ENCODE measurements at regions not wholly inside any gene's neighbourhood (a gene's known extent, or its start where the extent isn't known, plus 50 kb on each side); places are given as distances from the start of the nearest gene placed in this dataset.

DNA sequence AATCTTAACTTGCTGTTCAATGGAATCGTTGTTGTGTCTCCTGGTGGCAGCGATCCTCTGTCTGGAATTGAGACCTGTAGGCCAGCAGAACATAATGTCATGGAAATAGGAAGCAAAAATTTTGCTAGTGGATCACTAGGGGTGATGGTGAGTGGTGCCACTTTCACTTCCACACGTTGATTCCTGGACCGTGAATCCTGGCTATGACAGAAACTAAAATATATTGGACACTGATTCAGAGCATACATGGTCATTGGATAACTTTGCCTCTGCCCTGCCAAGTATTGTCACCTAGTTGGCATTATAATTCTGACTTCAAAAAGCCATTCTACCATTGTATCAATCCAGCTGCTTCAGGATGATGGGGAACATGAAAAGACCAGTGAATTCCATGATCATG lies 353.2 kb downstream of the IRX1 start:
- no peak for DNase-seq

DNA sequence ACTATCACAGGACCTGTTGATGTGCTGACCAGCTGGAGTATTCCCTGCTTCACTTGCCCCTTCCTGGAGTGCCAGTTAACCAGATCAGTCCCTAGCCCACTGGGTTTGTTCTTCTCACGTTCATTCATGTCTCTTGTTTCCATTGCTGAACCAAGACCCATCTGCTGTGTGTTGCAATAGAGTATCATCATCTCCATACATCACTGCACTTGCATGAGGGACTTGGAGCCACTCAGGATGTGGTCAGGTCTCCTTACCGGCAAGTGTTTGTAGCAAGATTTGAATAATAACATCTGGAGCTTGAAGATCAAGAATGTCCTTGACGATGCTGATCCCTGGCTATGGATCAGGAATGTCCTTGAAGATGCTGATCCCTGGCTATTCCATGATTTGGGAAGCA lies 358.6 kb downstream of the IRX1 start:
- no peak for DNase-seq

DNA sequence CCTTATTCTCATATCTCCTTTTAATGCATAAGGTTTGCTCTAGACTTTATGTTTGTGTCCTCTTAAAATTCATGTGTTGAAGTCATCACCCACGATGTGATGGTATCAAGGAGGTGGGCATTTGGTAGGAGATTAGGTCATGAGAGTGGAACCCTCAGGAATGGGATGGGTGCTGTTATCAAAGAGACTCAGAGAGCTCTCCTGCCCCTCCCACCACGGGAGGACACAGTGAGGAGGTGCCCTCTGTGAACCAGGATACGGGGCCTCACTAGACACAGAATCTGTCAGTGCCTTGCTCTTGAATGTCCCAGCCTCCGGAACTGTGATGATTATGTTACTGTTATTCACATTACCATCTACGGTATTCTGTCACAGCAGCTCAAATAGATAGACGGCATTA lies 359.0 kb downstream of the IRX1 start:
- DNase-seq = no peak

DNA sequence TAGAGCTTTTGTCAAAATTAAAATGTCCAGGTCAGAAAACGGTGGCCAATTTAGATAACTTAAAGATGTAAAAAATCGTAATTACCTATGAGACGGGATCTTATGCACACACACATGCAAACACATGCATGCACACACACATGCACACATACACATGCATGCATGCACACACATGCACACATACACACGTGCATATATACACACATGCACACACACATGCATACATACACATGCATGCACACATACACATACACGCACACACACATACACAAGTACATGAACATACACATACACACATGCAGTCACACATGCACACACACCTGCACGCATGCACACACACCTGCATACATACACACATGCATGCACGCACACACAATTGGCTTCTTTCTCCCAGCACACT lies 362.0 kb downstream of the IRX1 start:
- DNase-seq = no peak

DNA sequence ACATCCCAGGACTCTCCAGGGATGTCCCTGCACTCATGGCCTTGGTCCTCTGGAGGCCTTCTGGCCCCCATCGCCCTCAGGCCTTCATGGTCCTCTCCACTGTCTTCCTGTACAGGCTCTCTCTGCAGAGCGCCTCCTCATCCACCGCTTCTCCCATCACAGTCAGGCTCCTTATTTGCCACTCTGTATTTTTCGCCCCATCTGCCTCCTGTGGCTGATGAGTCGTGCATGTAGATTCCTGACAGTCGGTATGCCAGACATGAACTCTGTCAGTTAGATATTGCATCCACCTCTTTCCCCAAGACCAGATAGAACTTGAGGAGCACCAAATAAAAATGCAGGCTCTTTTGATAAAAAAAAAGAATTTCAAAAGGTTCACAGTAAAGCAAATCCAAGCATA lies 362.8 kb downstream of the IRX1 start:
- DNase-seq = no peak

DNA sequence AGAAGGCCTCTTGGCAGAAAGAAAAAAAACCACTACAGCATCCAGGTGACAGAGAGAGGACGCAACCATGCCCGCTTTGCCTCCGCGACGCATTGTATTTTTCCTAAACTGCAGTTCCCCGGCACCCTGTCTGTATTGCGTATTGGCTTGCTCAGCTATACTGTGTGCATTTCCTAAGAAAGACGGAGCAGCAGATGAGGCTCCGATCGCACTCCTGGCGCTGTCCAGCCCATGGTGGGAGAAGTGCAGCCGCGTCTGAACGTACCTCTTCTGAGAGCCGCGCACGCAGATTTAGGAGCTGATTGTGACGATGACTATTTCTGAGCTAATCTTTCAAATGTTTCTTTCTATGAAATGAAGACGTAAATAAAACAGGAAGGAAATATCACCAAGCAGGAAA lies 366.5 kb downstream of the IRX1 start:
- DNase-seq = no peak

DNA sequence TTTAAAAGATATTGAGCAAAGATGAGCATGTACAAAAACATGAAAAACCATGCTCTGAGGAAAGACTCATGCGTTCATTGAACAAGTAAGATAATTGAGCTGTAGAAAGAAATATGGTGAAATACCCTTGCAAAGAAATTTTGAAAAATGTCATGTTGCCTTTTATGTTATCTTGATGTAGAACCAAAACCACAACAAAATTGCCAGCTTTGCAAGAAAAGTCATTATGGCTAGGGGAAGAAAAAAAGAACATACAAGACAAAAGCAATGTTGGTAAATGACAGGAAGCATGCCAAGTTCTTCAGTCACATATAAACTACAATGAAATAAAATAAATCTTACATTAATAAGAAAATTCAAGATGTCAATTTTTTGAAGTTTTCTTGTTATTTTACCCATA lies 368.0 kb downstream of the IRX1 start:
- DNase-seq = no peak

DNA sequence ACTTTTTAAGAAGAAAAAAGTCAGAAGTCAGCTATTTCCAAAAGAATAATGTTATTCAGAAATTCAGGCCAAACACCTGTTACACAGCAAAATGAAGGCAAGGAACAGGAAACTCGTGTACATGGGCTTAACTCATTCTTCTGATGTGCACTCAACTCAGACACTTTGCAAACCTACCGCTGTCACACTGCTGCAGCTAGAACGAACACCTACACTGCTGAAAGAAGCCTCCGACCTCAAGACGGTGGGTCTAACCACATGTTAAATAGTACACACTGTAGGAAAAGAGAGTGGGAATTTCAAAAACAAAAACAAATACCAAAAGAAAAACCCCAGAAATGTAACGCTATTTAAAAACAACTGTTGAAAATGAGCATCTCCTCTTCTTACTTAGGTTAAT lies 384.5 kb downstream of the IRX1 start:
- no peak for DNase-seq

DNA sequence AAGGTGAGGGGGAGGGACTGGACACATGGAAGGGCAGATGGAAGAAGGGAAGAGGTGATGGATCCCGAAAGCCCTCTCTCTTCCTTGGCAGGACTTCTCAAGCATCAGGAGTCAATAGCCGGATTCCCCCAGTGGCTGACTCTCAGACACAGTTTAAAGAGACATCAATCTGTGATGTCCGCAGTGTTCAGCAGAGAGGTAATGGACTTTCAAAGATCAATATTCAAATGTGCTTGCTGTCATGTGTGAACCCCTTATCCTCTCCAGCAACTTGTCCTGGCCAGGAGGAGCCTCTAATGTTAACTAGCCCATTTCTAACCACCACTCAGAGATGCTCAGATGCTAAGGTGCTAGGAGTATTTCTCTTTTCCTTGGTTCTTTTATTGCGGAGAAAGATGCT lies 392.2 kb downstream of the IRX1 start:
- DNase-seq = no peak

DNA sequence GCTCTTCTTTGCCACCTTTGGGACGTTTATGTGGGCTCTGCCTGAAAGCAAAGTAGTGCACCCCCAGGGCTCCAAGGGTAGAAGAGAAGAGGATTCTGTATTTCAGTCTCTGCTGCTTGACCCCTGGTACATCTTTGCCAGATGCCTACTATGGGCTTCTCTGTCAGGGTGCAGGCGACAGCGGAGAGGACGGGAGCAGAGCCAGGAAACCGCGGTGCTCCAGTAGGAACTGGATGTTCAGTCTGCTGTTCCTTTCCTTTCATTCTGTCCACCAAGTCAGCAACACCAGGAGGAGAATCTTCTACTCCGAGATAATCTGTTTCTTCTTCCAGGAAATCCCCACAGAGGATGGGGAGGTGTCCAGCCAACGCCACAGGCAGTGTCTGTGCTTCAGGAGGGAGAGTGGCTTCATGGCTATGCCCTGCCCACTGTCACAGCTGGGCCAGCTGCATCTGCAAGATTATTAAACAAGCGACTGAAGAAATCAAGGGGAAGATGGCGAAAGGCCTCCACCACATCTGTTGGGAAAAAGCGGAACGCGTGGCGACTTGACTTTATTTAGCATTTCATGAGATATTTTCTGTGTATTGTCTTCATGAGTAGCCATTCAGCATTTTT lies 398.3 kb downstream of the IRX1 start:
- DNase-seq = no peak

DNA sequence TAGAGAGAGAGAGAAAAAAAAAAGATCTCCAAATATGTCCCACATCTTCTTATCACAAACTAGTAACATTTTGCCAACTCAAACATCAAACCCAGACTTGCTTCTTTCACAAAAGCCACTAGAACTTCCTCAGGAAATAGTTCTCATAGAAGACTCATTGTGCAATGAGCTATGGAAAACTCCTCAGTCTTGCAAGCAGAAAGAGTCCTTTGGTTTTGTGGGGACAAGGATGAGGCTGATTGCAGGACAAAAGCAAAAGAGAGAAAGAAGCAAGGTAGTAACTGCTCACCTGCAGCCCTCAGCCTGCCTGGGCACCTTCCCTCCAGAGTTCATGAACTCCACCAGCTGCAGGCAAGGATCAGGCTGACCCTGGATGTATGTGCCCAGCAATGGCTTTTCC lies 399.0 kb downstream of the IRX1 start:
- DNase-seq = no peak

DNA sequence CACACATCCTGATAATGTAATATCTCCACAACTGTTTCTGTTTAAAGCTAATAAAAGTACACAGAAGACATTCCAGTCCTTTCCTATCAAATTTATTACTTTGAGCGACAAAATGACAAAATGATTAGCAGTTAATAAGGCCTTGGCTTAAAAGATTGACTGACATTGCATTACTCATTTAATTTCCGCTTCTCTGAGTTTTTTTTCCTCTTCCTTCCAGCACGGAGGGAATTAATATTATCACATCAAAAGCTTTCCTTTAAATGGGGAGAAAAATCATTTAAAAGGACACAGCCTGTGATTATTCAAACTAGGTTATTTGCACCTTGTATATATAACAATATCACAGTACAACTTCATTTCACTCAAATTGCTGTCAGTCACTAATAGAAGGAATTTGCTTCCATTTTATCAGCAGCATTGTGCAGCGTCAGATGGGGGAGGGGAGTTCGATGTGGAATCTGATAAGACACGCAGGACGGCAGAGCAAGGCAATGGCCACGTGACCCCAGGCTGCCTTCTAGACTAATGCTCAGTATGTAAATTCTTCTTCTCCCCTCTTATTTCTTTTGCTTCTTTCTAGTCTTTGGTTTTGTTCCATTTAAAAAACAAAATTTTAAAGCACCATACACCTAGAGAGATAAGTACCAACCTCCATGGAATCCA lies 400.5 kb downstream of the IRX1 start:
- no peak for DNase-seq

DNA sequence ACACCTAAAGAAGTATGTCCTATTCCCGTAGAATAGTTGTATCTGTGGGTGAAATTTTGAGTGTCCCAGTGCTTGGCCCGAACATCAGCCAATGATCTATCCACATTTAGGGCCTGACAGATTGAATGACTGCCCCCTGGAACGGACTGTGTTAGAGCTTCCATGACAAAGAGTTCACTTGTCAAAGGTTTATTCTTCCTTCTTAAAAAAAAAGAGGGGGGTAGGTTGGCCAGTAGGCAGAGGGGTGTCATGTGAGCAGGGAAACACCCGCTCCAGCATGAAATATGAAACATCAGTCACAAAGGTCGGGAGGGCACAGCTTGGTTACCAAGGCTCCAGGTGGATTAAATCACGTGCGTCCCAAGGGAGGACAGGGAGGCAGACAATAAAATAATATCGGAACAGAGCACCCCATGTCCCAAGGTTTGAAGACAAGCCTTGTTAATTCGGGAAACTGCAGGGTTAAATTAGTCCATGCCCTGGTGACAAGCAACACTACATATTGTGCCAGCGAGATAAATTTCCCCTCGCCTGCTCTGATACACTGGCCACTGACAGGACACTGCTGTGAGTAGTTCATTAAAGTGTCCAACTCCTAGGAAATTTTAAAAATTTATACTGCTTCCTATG lies 401.2 kb downstream of the IRX1 start:
- DNase-seq = no peak

DNA sequence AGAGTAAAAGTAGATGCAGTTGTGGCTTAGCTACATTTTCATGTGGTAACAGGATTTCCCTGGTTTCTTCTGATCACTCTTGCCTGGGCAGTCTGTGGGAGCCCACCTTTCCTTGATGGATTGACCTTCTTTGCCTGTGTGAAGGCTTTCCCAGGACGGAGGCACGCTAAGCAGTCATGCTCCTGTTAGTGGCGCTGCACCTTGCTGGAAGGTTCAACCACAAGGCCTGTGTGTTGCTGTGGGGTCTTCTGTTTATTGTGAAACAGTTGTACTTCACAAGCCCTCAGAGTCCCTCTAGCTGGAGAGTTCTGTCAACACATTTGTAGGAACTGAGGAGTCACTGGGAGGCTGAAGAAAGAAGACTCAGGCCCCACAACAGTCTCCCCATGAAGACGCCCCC lies 402.0 kb downstream of the IRX1 start:
- DNase-seq = no peak

DNA sequence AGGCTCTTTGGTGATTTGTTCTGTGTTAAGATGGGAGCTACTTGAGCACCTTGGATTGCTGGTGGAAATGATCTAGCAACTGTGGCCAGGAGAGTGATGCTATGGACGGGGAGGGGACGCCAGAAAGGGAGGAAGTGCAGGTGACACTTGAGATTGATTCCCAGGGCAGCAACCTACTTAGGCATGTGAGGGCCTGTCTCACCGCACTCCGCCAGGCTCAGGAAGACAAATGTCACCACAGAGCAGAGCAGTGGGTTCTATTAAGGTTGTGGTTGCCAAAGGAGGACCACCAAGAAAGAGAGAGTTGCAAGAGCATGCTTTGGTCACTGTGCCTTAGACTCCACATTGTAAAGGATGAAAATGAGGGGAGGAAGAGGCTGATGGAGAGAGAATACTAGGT lies 404.3 kb downstream of the IRX1 start:
- no peak for DNase-seq

DNA sequence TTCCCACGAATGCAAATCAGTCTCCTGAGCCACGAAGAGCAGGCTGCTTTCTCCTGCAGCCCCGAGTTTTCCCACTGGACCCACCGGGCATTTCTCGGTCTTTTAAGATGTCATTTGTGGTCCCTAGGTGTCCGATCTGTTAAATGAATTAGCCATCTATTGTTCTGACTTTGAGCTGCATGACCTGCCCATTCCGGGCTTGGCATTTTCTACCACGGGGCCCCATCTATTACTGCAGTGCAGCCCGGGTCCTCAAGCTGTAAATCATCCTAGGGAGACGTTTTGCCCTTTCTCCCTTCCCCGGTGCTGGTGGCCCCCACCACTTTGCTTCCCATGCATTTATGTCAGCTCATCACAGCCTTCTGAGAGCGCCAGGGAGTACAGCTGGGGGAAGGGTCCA lies 405.4 kb downstream of the IRX1 start:
- no peak for DNase-seq

DNA sequence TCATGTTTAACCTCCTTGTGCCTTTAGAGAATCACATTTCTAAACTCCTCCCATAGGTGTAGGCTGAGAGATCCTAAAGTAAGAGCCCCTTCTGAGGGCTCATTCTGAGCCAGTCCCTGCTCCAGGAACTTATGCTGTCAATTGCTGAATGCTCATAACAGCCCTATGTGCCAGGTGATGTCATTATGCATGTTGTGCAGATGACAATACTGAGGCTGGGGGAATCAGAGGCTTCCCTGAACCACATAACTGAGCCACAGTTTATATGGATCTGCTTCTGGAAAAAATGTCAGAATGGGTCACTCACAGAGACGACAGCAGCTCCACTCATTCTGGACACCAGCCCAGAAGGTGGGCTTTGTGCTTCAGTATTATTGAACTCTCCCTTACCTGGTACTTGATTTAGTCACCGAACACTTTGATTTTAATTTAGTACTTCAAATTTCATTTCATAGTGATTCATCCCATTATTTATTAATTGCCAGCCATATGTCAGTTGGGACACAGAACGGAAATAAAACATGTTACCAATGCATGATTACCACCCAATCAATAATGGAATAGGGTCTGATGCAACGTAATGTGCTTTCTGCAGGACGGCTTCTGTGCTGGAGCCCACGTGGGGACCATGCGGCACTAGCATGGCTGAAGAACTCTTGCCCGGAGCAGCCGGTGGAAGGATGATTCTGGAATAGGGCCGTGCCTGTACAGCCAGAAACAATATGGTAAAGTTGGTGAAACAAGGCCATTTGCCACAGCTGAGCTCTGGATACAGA lies 406.3 kb downstream of the IRX1 start:
- no peak for DNase-seq

DNA sequence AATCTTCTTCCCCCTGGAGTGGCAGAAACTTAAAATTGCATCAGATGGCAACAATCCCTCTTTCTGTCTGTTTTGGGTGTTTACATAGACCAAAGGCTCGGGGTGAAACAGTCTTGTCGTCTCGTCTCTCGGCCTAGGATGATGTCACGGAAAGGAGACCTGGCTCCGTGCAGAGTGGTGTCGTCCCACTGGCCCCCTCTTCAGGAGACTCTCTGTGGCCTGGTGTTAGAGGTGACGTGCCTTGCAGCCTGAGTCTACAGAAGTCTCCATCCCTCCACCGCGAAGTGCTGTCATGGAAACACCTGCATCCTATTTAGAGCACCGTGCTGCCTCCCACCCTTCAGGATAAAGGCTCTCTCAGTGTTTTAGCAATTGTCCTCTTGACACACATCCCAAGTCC lies 409.7 kb downstream of the IRX1 start:
- no peak for DNase-seq

DNA sequence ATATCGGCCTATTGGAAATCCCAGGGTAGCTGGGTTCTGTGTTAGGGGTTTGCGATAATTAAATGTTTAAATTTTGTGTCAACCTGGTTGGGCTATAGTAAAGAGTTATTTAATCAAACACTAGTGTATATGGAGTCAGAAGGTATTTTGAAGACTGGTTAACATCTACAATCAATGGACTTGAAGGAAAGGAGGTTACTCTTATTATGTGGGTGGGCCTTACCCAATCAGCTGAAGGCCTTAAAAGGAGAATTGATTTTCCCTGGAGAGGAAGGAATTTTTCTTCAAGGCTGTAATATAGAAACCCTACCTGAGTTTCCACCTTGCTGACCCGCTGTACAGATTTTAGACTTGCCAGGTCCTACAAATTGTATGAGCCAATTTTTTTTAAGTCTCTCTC lies 411.4 kb downstream of the IRX1 start:
- DNase-seq = no peak

DNA sequence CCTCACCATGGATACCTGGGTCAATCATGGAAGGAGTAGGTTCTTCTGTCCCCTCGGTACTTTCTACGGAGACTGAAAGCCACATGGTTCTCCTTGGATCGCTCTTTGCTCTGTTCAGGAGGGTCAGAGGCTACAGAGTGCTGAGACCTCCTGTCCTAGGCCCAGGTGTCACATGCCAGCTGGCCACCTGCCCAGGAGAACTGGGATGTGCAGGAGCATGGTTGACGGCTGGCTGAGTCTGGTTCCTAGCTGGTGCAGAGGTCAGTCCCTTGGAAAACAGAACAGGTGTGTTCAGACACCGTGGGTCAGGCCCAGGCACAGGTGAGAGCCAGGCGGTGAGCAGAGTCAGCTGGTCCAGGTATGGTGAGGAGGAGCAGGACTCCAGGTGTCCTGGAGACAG lies 416.3 kb downstream of the IRX1 start:
- DNase-seq = no peak

DNA sequence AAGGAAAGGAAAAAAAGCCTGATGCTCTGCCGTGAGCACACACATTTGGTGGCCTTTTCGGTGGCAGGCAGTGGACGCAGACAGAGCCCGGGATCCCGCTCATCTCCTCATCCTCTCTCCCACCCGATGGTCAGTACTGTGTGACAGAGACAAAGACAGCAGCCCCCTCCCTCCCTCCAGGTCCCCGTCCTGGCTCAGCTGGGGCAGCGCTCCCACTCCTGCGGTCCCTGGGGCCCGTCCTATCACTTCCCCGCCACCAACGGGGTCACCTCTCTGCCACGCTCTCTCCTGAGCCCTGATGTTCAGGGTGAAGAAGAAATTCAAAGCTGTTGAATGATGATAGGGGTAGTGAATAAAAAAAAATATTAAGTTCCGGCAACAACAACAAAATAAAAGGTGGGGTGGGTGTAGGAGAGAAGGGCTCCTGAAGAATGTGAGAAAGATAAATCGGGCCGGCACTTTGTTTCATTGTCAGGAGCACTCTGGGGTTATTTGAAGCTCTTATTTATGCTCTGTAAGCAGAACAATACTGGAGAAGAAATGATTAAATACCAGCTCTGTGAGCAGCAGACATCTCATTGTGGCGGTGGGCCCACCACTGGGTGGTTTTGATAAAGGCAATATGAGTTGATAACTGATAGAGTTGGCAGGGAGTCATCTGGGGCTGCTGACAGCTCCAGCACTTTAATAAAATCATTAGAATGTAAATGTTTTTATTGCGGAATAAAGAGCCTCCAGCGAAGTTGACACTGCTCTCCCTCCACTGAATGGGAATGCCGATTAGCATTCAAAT lies 417.7 kb downstream of the IRX1 start:
- no peak for DNase-seq

DNA sequence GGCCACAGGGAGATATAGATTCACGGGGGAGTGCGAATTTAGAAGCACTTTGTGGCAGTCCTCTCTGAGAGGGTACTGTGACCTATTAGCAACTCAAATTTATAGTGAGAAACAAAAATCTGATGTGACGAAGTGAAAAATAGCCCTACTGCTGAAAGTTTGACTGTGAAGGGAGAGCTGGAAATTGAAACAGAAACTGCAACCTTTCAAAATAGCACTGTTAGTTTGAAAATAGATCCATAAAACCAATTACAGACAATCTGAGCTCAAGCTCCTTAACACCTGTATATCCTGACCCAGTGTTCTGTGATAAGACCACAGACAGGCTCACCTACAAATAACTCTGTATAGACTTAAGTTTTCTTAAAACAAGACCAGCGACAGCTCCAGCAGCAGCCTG lies 420.1 kb downstream of the IRX1 start:
- DNase-seq = no peak
